ENCODE measurements at regions not wholly inside any gene's neighbourhood (a gene's known extent, or its start where the extent isn't known, plus 50 kb on each side); places are given as distances from the start of the nearest gene placed in this dataset.
"Not testable (repeated sequence)": the region's sequence is repeated elsewhere in the genome, so short reads cannot be mapped to it uniquely, and the experiment has no call there.

- no peak for TF ChIP-seq POLR2A (IDR thresholded peaks at IDR 0.05)
- no peaks in the 10 kb centered on the region for H3K4me1 ChIP-seq
- no peaks in the 10 kb centered on the region for H3K9me3 ChIP-seq
- H3K4me3 ChIP-seq = no peak overlapping the region
- H3K27ac ChIP-seq = no peak overlapping the region
- no peak for DNase-seq
- no peaks in the 10 kb centered on the region for H3K36me3 ChIP-seq
- no peaks in the 10 kb centered on the region for H3K27me3 ChIP-seq
Measured at GRCh38 chr5:116771466-116772151, 197.0 kb upstream of the SEMA6A start.

GRCh38 chr5:116769953-116770352, 195.3 kb upstream of the SEMA6A start:
- not testable (repeated sequence) for H3K27ac ChIP-seq, H3K27me3 ChIP-seq, H3K4me3 ChIP-seq, H3K4me1 ChIP-seq, H3K9me3 ChIP-seq, DNase-seq, H3K36me3 ChIP-seq

GRCh38 chr5:116769470-116769869, 194.8 kb upstream of the SEMA6A start:
- Histone ChIP-seq H3K9me3 (no peaks in the 10 kb centered on the region), H3K4me3 (no peak overlapping the region), H3K27me3 (no peaks in the 10 kb centered on the region), H3K27ac (no peak overlapping the region), H3K4me1 (no peaks in the 10 kb centered on the region), H3K36me3 (no peaks in the 10 kb centered on the region)
- DNase-seq = no peak
- TF ChIP-seq CTCF (IDR thresholded peaks at IDR 0.05) = no peak
- TF ChIP-seq POLR2A (IDR thresholded peaks at IDR 0.05) = no peak

- TF ChIP-seq CTCF (IDR thresholded peaks at IDR 0.05) (no peak), POLR2A (IDR thresholded peaks at IDR 0.05) (no peak)
- H3K27me3 ChIP-seq = no peaks in the 10 kb centered on the region
- H3K4me1 ChIP-seq = no peaks in the 10 kb centered on the region
- no peak for DNase-seq
- no peak overlapping the region for H3K4me3 ChIP-seq
- H3K27ac ChIP-seq = no peak overlapping the region
- no peaks in the 10 kb centered on the region for H3K36me3 ChIP-seq
- H3K9me3 ChIP-seq = no peaks in the 10 kb centered on the region
Measured at GRCh38 chr5:116766470-116766947, 191.9 kb upstream of the SEMA6A start.

GRCh38 chr5:116765441-116765840, 190.8 kb upstream of the SEMA6A start:
- H3K27ac ChIP-seq = no peak overlapping the region
- TF ChIP-seq CTCF (IDR thresholded peaks at IDR 0.05) (no peak), POLR2A (IDR thresholded peaks at IDR 0.05) (no peak)

GRCh38 chr5:116764941-116765340, 190.3 kb upstream of the SEMA6A start:
- Histone ChIP-seq H3K36me3 (no peaks in the 10 kb centered on the region), H3K9me3 (no peaks in the 10 kb centered on the region), H3K27me3 (no peaks in the 10 kb centered on the region), H3K4me3 (no peak overlapping the region), H3K4me1 (no peaks in the 10 kb centered on the region), H3K27ac (no peak overlapping the region)
- TF ChIP-seq CTCF (IDR thresholded peaks at IDR 0.05) (no peak), POLR2A (IDR thresholded peaks at IDR 0.05) (no peak)
- DNase-seq = no peak

More at GRCh38 chr5:116765441-116765840, 190.8 kb upstream of the SEMA6A start:
- Histone ChIP-seq H3K27me3 (no peaks in the 10 kb centered on the region), H3K9me3 (no peaks in the 10 kb centered on the region), H3K4me1 (no peaks in the 10 kb centered on the region), H3K36me3 (no peaks in the 10 kb centered on the region), H3K4me3 (no peak overlapping the region)
- no peak for DNase-seq

Data from Peyer's patch (tissue), 4 donors.